ENCODE measurements at regions not wholly inside any gene's neighbourhood (a gene's known extent, or its start where the extent isn't known, plus 50 kb on each side); places are given as distances from the start of the nearest gene placed in this dataset.

- no peak overlapping the region for H3K4me3 ChIP-seq (ENCODE audit: low read length in 2 of 2)
- H3K27ac ChIP-seq (ENCODE audit: low read length) = no peak overlapping the region
- no peaks in the 10 kb centered on the region for H3K36me3 ChIP-seq (ENCODE audit: control insufficient read depth in 2 of 2, insufficient read depth in 2 of 2, low read length in 2 of 2)
Observed at GRCh38 chr13:47826471-47826870, 174.6 kb downstream of the SUCLA2 start.

DNA sequence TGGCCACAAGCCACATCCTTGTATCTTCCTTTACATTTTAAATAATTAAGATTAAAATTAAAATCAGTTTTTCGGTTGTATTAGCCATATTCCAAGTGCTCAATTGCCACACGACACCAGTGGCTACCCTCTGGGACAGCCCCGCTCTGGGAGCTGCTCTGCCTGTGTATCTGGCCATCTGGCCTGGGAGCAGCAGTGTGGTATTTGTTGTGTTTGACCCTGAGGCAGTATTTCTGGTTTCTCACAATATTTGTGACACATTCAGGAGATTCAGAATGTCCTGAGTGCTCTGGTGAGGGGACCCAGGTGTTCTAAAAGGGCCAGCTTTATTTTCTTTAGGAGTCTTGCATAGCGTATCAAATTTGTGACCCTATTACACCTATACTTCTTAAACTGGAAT is 179.0 kb downstream of the SUCLA2 start:
- no peak overlapping the region for H3K9ac ChIP-seq (ENCODE audit: low read length in 2 of 2)

More at GRCh38 chr13:47826471-47826870, 174.6 kb downstream of the SUCLA2 start:
- Histone ChIP-seq H3K27me3 (ENCODE audit: control insufficient read depth in 1 of 2, insufficient read depth in 2 of 2, low read length in 2 of 2) (no peaks in the 10 kb centered on the region), H3K4me1 (ENCODE audit: control insufficient read depth, insufficient read depth, low read length) (no peaks in the 10 kb centered on the region), H3K9me3 (ENCODE audit: control insufficient read depth in 2 of 2, low read length in 2 of 2) (no peaks in the 10 kb centered on the region), H3K9ac (ENCODE audit: low read length in 2 of 2) (no peak overlapping the region)

GRCh38 chr13:47816831-47817230 is 184.2 kb downstream of the SUCLA2 start:
- H3K36me3 ChIP-seq (ENCODE audit: control insufficient read depth in 2 of 2, insufficient read depth in 2 of 2, low read length in 2 of 2) = no peaks in the 10 kb centered on the region
- no peak overlapping the region for H3K9ac ChIP-seq (ENCODE audit: low read length in 2 of 2)
- H3K27me3 ChIP-seq (ENCODE audit: control insufficient read depth in 1 of 2, insufficient read depth in 2 of 2, low read length in 2 of 2) = no peaks in the 10 kb centered on the region
- no peak overlapping the region for H3K4me3 ChIP-seq (ENCODE audit: low read length in 2 of 2)
- H3K27ac ChIP-seq (ENCODE audit: low read length) = no peak overlapping the region
- no peaks in the 10 kb centered on the region for H3K4me1 ChIP-seq (ENCODE audit: control insufficient read depth, insufficient read depth, low read length)
- no peaks in the 10 kb centered on the region for H3K9me3 ChIP-seq (ENCODE audit: control insufficient read depth in 2 of 2, low read length in 2 of 2)

More for the DNA sequence above, 179.0 kb downstream of the SUCLA2 start:
- Histone ChIP-seq H3K9me3 (ENCODE audit: control insufficient read depth in 2 of 2, low read length in 2 of 2) (no peaks in the 10 kb centered on the region), H3K4me3 (ENCODE audit: low read length in 2 of 2) (no peak overlapping the region), H3K27ac (ENCODE audit: low read length) (no peak overlapping the region), H3K4me1 (ENCODE audit: control insufficient read depth, insufficient read depth, low read length) (no peaks in the 10 kb centered on the region), H3K36me3 (ENCODE audit: control insufficient read depth in 2 of 2, insufficient read depth in 2 of 2, low read length in 2 of 2) (no peaks in the 10 kb centered on the region), H3K27me3 (ENCODE audit: control insufficient read depth in 1 of 2, insufficient read depth in 2 of 2, low read length in 2 of 2) (no peaks in the 10 kb centered on the region)

DNA sequence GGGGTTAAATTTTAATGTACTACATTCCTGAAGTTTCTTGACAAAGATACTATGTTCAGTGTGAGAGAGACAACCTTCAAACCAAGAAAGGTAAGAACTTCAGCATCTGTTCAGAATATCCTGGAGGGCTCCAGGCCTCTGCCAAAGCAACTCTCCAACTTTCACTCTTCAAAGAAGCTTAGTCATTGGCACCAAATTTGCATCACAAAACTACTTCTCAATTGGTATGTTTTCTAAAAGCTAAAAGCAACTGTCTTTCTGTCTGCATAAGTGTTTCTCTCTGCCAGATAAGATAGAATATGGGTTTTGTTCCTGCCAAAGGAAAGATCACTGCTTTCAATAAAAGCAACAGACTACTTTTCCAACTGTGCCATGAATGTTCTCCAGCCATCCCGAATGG is 187.4 kb downstream of the SUCLA2 start:
- H3K36me3 ChIP-seq (ENCODE audit: control insufficient read depth in 2 of 2, insufficient read depth in 2 of 2, low read length in 2 of 2) = no peaks in the 10 kb centered on the region
- H3K4me1 ChIP-seq (ENCODE audit: control insufficient read depth, insufficient read depth, low read length) = no peaks in the 10 kb centered on the region
- H3K9me3 ChIP-seq (ENCODE audit: control insufficient read depth in 2 of 2, low read length in 2 of 2) = no peaks in the 10 kb centered on the region
- no peak overlapping the region for H3K9ac ChIP-seq (ENCODE audit: low read length in 2 of 2)
- no peak overlapping the region for H3K4me3 ChIP-seq (ENCODE audit: low read length in 2 of 2)
- no peaks in the 10 kb centered on the region for H3K27me3 ChIP-seq (ENCODE audit: control insufficient read depth in 1 of 2, insufficient read depth in 2 of 2, low read length in 2 of 2)
- H3K27ac ChIP-seq (ENCODE audit: low read length) = no peak overlapping the region

- Histone ChIP-seq H3K4me1 (ENCODE audit: control insufficient read depth, insufficient read depth, low read length) (no peaks in the 10 kb centered on the region), H3K27ac (ENCODE audit: low read length) (no peak overlapping the region), H3K4me3 (ENCODE audit: low read length in 2 of 2) (no peak overlapping the region), H3K9me3 (ENCODE audit: control insufficient read depth in 2 of 2, low read length in 2 of 2) (no peaks in the 10 kb centered on the region), H3K27me3 (ENCODE audit: control insufficient read depth in 1 of 2, insufficient read depth in 2 of 2, low read length in 2 of 2) (no peaks in the 10 kb centered on the region), H3K36me3 (ENCODE audit: control insufficient read depth in 2 of 2, insufficient read depth in 2 of 2, low read length in 2 of 2) (no peaks in the 10 kb centered on the region), H3K9ac (ENCODE audit: low read length in 2 of 2) (no peak overlapping the region)
Observed at GRCh38 chr13:47809411-47809810, 191.7 kb downstream of the SUCLA2 start.

GRCh38 chr13:47803131-47803530 is 197.9 kb downstream of the SUCLA2 start:
- Histone ChIP-seq H3K9me3 (ENCODE audit: control insufficient read depth in 2 of 2, low read length in 2 of 2) (no peaks in the 10 kb centered on the region), H3K4me1 (ENCODE audit: control insufficient read depth, insufficient read depth, low read length) (no peaks in the 10 kb centered on the region), H3K36me3 (ENCODE audit: control insufficient read depth in 2 of 2, insufficient read depth in 2 of 2, low read length in 2 of 2) (no peaks in the 10 kb centered on the region), H3K9ac (ENCODE audit: low read length in 2 of 2) (no peak overlapping the region), H3K27ac (ENCODE audit: low read length) (no peak overlapping the region), H3K27me3 (ENCODE audit: control insufficient read depth in 1 of 2, insufficient read depth in 2 of 2, low read length in 2 of 2) (no peaks in the 10 kb centered on the region), H3K4me3 (ENCODE audit: low read length in 2 of 2) (no peak overlapping the region)

DNA sequence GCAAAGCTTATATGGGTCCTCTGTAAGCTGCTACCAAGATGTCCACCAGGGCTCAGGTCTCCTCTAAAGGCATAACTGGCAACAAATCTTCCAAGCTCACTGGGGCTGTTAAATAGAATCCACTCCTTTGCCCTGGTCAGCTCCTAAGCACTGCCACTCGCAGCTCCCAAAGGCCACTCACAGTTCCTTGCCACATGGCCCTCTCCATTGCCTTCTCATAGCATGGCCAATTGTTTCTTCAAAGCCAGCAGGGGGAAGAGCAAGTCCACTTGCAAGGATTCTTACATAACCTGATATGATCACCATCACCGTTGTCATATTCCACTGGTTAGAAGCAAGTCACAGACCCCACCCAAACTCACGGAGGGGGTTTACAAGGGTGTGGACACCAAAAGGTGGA is 199.5 kb downstream of the SUCLA2 start:
- H3K4me3 ChIP-seq (ENCODE audit: low read length in 2 of 2) = no peak overlapping the region
- no peaks in the 10 kb centered on the region for H3K9me3 ChIP-seq (ENCODE audit: control insufficient read depth in 2 of 2, low read length in 2 of 2)

DNA sequence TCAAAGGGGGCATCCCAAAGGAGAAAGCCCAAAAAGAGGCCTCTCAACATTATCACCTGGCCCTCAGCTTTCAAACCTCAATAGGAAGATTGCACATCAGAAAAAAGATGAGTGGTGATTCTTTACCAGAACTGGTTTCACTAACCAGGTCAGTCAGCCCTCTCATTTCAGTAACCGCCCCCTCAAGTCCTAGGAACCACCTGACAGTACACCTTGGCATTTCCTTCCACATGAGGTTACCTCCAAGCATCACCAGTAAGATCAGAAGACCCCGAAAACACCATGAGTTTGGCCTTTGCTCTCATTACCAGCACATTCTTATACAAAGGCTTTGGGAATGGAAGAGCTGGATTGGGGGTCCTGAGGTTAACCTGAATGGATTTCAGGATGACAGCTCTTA is 200.5 kb downstream of the SUCLA2 start:
- no peaks in the 10 kb centered on the region for H3K4me1 ChIP-seq (ENCODE audit: control insufficient read depth, insufficient read depth, low read length)
- no peak overlapping the region for H3K9ac ChIP-seq (ENCODE audit: low read length in 2 of 2)
- H3K27ac ChIP-seq (ENCODE audit: low read length) = no peak overlapping the region
- no peaks in the 10 kb centered on the region for H3K36me3 ChIP-seq (ENCODE audit: control insufficient read depth in 2 of 2, insufficient read depth in 2 of 2, low read length in 2 of 2)
- no peaks in the 10 kb centered on the region for H3K27me3 ChIP-seq (ENCODE audit: control insufficient read depth in 1 of 2, insufficient read depth in 2 of 2, low read length in 2 of 2)
- no peaks in the 10 kb centered on the region for H3K9me3 ChIP-seq (ENCODE audit: control insufficient read depth in 2 of 2, low read length in 2 of 2)
- H3K4me3 ChIP-seq (ENCODE audit: low read length in 2 of 2) = no peak overlapping the region

More for the DNA sequence above, 199.5 kb downstream of the SUCLA2 start:
- Histone ChIP-seq H3K27me3 (ENCODE audit: control insufficient read depth in 1 of 2, insufficient read depth in 2 of 2, low read length in 2 of 2) (no peaks in the 10 kb centered on the region), H3K9ac (ENCODE audit: low read length in 2 of 2) (no peak overlapping the region), H3K36me3 (ENCODE audit: control insufficient read depth in 2 of 2, insufficient read depth in 2 of 2, low read length in 2 of 2) (no peaks in the 10 kb centered on the region), H3K27ac (ENCODE audit: low read length) (no peak overlapping the region), H3K4me1 (ENCODE audit: control insufficient read depth, insufficient read depth, low read length) (no peaks in the 10 kb centered on the region)

GRCh38 chr13:47798906-47799305 is 202.2 kb downstream of the SUCLA2 start:
- no peaks in the 10 kb centered on the region for H3K36me3 ChIP-seq (ENCODE audit: control insufficient read depth in 2 of 2, insufficient read depth in 2 of 2, low read length in 2 of 2)
- H3K9ac ChIP-seq (ENCODE audit: low read length in 2 of 2) = no peak overlapping the region
- no peak overlapping the region for H3K4me3 ChIP-seq (ENCODE audit: low read length in 2 of 2)
- no peaks in the 10 kb centered on the region for H3K9me3 ChIP-seq (ENCODE audit: control insufficient read depth in 2 of 2, low read length in 2 of 2)
- H3K27me3 ChIP-seq (ENCODE audit: control insufficient read depth in 1 of 2, insufficient read depth in 2 of 2, low read length in 2 of 2) = no peaks in the 10 kb centered on the region
- H3K27ac ChIP-seq (ENCODE audit: low read length) = no peak overlapping the region
- no peaks in the 10 kb centered on the region for H3K4me1 ChIP-seq (ENCODE audit: control insufficient read depth, insufficient read depth, low read length)

DNA sequence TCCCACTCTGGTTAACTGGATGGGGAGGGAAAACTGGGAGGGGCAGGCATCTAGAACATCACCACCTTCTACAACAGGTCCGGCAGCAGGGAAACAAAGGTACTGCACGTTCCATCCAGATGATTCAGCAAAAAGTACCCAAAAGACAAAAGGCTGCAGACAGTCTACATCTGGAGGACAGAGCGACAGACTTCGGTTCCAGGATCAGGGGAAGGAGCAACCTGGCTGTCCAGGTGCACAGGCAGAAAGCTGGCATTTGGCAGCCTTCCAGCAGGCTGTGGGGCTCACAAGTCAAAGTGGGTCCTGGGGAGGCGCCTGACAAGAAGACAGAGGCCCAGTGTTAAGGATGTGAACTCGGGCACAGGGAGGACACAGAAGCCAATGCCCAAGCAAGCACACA is 202.9 kb downstream of the SUCLA2 start:
- no peaks in the 10 kb centered on the region for H3K36me3 ChIP-seq (ENCODE audit: control insufficient read depth in 2 of 2, insufficient read depth in 2 of 2, low read length in 2 of 2)
- H3K27ac ChIP-seq (ENCODE audit: low read length) = no peak overlapping the region
- no peak overlapping the region for H3K4me3 ChIP-seq (ENCODE audit: low read length in 2 of 2)
- H3K9me3 ChIP-seq (ENCODE audit: control insufficient read depth in 2 of 2, low read length in 2 of 2) = no peaks in the 10 kb centered on the region
- no peak overlapping the region for H3K9ac ChIP-seq (ENCODE audit: low read length in 2 of 2)
- no peaks in the 10 kb centered on the region for H3K4me1 ChIP-seq (ENCODE audit: control insufficient read depth, insufficient read depth, low read length)
- no peaks in the 10 kb centered on the region for H3K27me3 ChIP-seq (ENCODE audit: control insufficient read depth in 1 of 2, insufficient read depth in 2 of 2, low read length in 2 of 2)

GRCh38 chr13:47796816-47797215 is 204.3 kb downstream of the SUCLA2 start:
- H3K27me3 ChIP-seq (ENCODE audit: control insufficient read depth in 1 of 2, insufficient read depth in 2 of 2, low read length in 2 of 2) = no peaks in the 10 kb centered on the region
- no peaks in the 10 kb centered on the region for H3K36me3 ChIP-seq (ENCODE audit: control insufficient read depth in 2 of 2, insufficient read depth in 2 of 2, low read length in 2 of 2)
- no peak overlapping the region for H3K4me3 ChIP-seq (ENCODE audit: low read length in 2 of 2)
- H3K9me3 ChIP-seq (ENCODE audit: control insufficient read depth in 2 of 2, low read length in 2 of 2) = no peaks in the 10 kb centered on the region
- H3K9ac ChIP-seq (ENCODE audit: low read length in 2 of 2) = no peak overlapping the region
- no peaks in the 10 kb centered on the region for H3K4me1 ChIP-seq (ENCODE audit: control insufficient read depth, insufficient read depth, low read length)
- H3K27ac ChIP-seq (ENCODE audit: low read length) = no peak overlapping the region
